Mesenchymal stem cell (in vitro differentiated cells and primary cell): ENCODE measurements at regions not wholly inside any gene's neighbourhood (a gene's known extent, or its start where the extent isn't known, plus 50 kb on each side); places are given as distances from the start of the nearest gene placed in this dataset.

Experiments used
- DNase-seq: peaks from one replicate; pipeline ENCODE4 v3.0.0-alpha.2; 2013
- H2AFZ ChIP-seq: one replicate; pipeline ENCODE4 v1.6.1; 2013; ENCODE audit warnings: low read depth, mild to moderate bottlenecking, control low read depth, inconsistent platforms, low read length, moderate library complexity
- H2AK5ac ChIP-seq: 2 replicates; pipeline ENCODE4 v1.6.1; 2013; ENCODE audit warnings: low read length, moderate library complexity, mild to moderate bottlenecking, inconsistent platforms; ENCODE audit not compliant: severe bottlenecking
- H2BK120ac ChIP-seq: one replicate; pipeline ENCODE4 v1.6.1; 2013; ENCODE audit warnings: low read depth, mild to moderate bottlenecking, inconsistent platforms, low read length, moderate library complexity
- H2BK12ac ChIP-seq, 2 experiments: one replicate each; pipeline ENCODE4 v1.6.1; 2013; ENCODE audit warnings: inconsistent platforms in 2 of 2, low read length in 2 of 2, mild to moderate bottlenecking in 2 of 2, moderate library complexity in 2 of 2, control low read depth in 1 of 2
- H2BK15ac ChIP-seq: one replicate; pipeline ENCODE4 v1.6.1; 2013; ENCODE audit warnings: mild to moderate bottlenecking, low read depth, inconsistent platforms; ENCODE audit not compliant: poor library complexity, severe bottlenecking
- H2BK5ac ChIP-seq: 2 replicates; pipeline ENCODE4 v1.6.1; 2013; ENCODE audit warnings: low read depth, mild to moderate bottlenecking, low read length, control low read depth, inconsistent platforms; ENCODE audit not compliant: poor library complexity, severe bottlenecking
- H3K14ac ChIP-seq, 2 experiments: one replicate each; pipeline ENCODE4 v1.6.1; 2013; ENCODE audit warnings: inconsistent platforms in 2 of 2, low read length in 2 of 2, control low read depth in 1 of 2, mild to moderate bottlenecking in 1 of 2, moderate library complexity in 1 of 2
- H3K18ac ChIP-seq, 2 experiments: one replicate each; pipeline ENCODE4 v1.6.1; 2013; ENCODE audit warnings: inconsistent platforms in 2 of 2, low read length in 2 of 2, control low read depth in 1 of 2, low read depth in 1 of 2, mild to moderate bottlenecking in 1 of 2
- H3K23ac ChIP-seq, 2 experiments: one replicate each; pipeline ENCODE4 v1.6.1; 2013; ENCODE audit warnings: inconsistent platforms in 2 of 2, low read length in 2 of 2, mild to moderate bottlenecking in 2 of 2, moderate library complexity in 2 of 2, control low read depth in 1 of 2
- H3K27ac ChIP-seq: 2 replicates; pipeline ENCODE4 v1.5.1; 2013; ENCODE audit warnings: mild to moderate bottlenecking, moderate library complexity, low read length, control low read depth, inconsistent platforms; ENCODE audit not compliant: poor library complexity, severe bottlenecking
- H3K27me3 ChIP-seq, 2 experiments: 2 replicates each; pipeline versions ENCODE4 v1.6.1 to v1.7.0; 2013; ENCODE audit warnings: low read length in 2 of 2, mild to moderate bottlenecking in 2 of 2, moderate library complexity in 2 of 2, control low read depth in 1 of 2, inconsistent platforms in 1 of 2; ENCODE audit not compliant: control insufficient read depth in 1 of 2, insufficient read depth in 1 of 2
- H3K36me3 ChIP-seq, 2 experiments: 2 replicates each; pipeline versions ENCODE4 v1.6.1 to v1.7.0; 2013; ENCODE audit warnings: low read length in 2 of 2, control low read depth in 1 of 2, inconsistent platforms in 1 of 2, low read depth in 1 of 2, mild to moderate bottlenecking in 1 of 2; ENCODE audit not compliant: insufficient read depth in 2 of 2, control insufficient read depth in 1 of 2
- H3K4ac ChIP-seq, 2 experiments: one replicate each; pipeline ENCODE4 v1.6.1; 2013; ENCODE audit warnings: inconsistent platforms in 2 of 2, low read length in 2 of 2, mild to moderate bottlenecking in 2 of 2, moderate library complexity in 2 of 2, control low read depth in 1 of 2, low read depth in 1 of 2
- H3K4me1 ChIP-seq: 2 replicates; pipeline ENCODE4 v1.6.1; 2013; ENCODE audit warnings: low read depth, low read length, control low read depth; ENCODE audit not compliant: control insufficient read depth, insufficient read depth
- H3K4me2 ChIP-seq: 2 replicates; pipeline ENCODE4 v1.6.1; 2013; ENCODE audit warnings: low read length, mild to moderate bottlenecking, inconsistent platforms; ENCODE audit not compliant: poor library complexity, severe bottlenecking
- H3K4me3 ChIP-seq, 2 experiments: 2 replicates each; pipeline versions ENCODE4 v1.5.1 to v1.7.0; 2013; ENCODE audit warnings: low read length in 2 of 2, mild to moderate bottlenecking in 2 of 2, control low read depth in 1 of 2, low read depth in 1 of 2; ENCODE audit not compliant: insufficient read depth in 1 of 2
- H3K79me1 ChIP-seq: replicated peaks from 2 replicates; pipeline ENCODE4 v1.6.1; 2013; ENCODE audit warnings: mild to moderate bottlenecking, control low read depth, low read length, inconsistent platforms; ENCODE audit not compliant: poor library complexity, severe bottlenecking
- H3K9ac ChIP-seq: 2 replicates; pipeline ENCODE4 v1.7.0; 2013; ENCODE audit warnings: mild to moderate bottlenecking, low read length, moderate library complexity
- H3K9me3 ChIP-seq: 2 replicates; pipeline ENCODE4 v1.7.0; 2013; ENCODE audit warnings: mild to moderate bottlenecking, low read length; ENCODE audit not compliant: control insufficient read depth
- H4K8ac ChIP-seq: one replicate; pipeline ENCODE4 v1.6.1; 2013; ENCODE audit warnings: inconsistent platforms, mild to moderate bottlenecking, low read length, moderate library complexity
- H4K91ac ChIP-seq: one replicate; pipeline ENCODE4 v1.6.1; 2013; ENCODE audit warnings: mild to moderate bottlenecking, low read length, inconsistent platforms
- WGBS: methylation state at CpG from one replicate; pipeline ENCODE4 v1.1.7; 2013; ENCODE audit warnings: mixed read lengths; 5-methylcytosine and 5-hydroxymethylcytosine counted together

DNA sequence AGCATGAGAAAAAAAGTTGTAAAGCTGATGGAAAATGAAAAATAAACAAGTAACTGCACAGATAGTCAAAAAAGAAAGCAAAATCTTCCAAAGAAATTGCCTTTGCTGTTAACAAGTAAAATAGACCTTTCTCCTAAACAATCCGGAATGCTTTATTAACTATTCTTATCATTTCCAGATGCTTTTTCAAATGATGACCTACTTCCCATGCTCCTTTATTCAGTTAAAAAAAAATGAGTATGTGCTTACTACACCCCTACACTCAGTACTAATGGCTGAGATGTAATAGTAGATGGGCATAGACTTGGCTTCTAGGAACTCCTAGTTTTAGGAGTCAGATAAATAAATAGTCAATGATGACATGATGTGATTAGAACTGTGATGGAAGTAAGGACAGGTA, 108.5 kb downstream of the NIBAN1 start:
- Histone ChIP-seq H3K4me1 (no peaks in the 10 kb centered on the region), H4K91ac (no peak overlapping the region), H3K14ac (no peak overlapping the region), H3K23ac (no peak overlapping the region), H3K9me3 (peaks cover 5% of the 10 kb centered on the region), H2AFZ (no peak overlapping the region), H3K4ac (no peak overlapping the region), H3K36me3 (peaks cover 0 to 49% of the 10 kb centered on the region in 2 experiments), H2BK12ac (no peak overlapping the region), H3K27me3 (no peaks in the 10 kb centered on the region), H3K4me2 (no peak overlapping the region), H2AK5ac (no peak overlapping the region), H3K27ac (no peak overlapping the region), H3K4me3 (no peak overlapping the region), H2BK5ac (no peak overlapping the region), H3K18ac (no peak overlapping the region), H3K9ac (no peak overlapping the region), H3K79me1 (no peaks in the 10 kb centered on the region), H2BK15ac (no peak overlapping the region), H4K8ac (no peak overlapping the region), H2BK120ac (no peak overlapping the region)
- no peak for DNase-seq
- WGBS, result 81% methylated on average over 1 of the region's 1 CpG

- Histone ChIP-seq H2AFZ (no peak overlapping the region), H3K27me3 (no peaks in the 10 kb centered on the region), H2BK12ac (no peak overlapping the region), H3K27ac (no peak overlapping the region), H2BK5ac (no peak overlapping the region), H3K4me2 (no peak overlapping the region), H3K79me1 (no peaks in the 10 kb centered on the region), H3K36me3 (peaks cover 0 to 31% of the 10 kb centered on the region in 2 experiments), H3K18ac (no peak overlapping the region), H2BK120ac (no peak overlapping the region), H3K4me3 (no peak overlapping the region), H4K8ac (no peak overlapping the region), H3K9ac (no peak overlapping the region), H4K91ac (no peak overlapping the region), H3K9me3 (peaks cover 5% of the 10 kb centered on the region), H3K23ac (no peak overlapping the region), H3K14ac (no peak overlapping the region), H2AK5ac (no peak overlapping the region), H2BK15ac (no peak overlapping the region), H3K4ac (no peak overlapping the region), H3K4me1 (no peaks in the 10 kb centered on the region)
- no peak for DNase-seq
- 89% methylated on average over 6 of the region's 6 CpGs for WGBS
These were observed 107.2 kb upstream of the EDEM3 start for GRCh38 chr1:184861755-184862336.

GRCh38 chr1:184860985-184861754, 106.5 kb upstream of the EDEM3 start:
- no peak overlapping the region for H3K14ac ChIP-seq
- no peak overlapping the region for H3K4me2 ChIP-seq
- no peak overlapping the region for H2AK5ac ChIP-seq
- no peak overlapping the region for H2BK12ac ChIP-seq
- H2BK15ac ChIP-seq, result no peak overlapping the region
- no peak overlapping the region for H4K8ac ChIP-seq
- H3K9ac ChIP-seq, result no peak overlapping the region
- no peak overlapping the region for H3K18ac ChIP-seq
- peaks cover 0 to 31% of the 10 kb centered on the region in 2 experiments for H3K36me3 ChIP-seq
- H4K91ac ChIP-seq, result no peak overlapping the region
- peaks cover 3% of the 10 kb centered on the region for H3K4me1 ChIP-seq
- H2BK5ac ChIP-seq, result no peak overlapping the region
- no peaks in the 10 kb centered on the region for H3K27me3 ChIP-seq
- no peak overlapping the region for H3K27ac ChIP-seq
- WGBS, result no CpG with 5 or more reads among the region's 2 CpGs
- H3K4ac ChIP-seq, result no peak overlapping the region
- H3K4me3 ChIP-seq, result no peak overlapping the region
- H2BK120ac ChIP-seq, result no peak overlapping the region
- peaks cover 3% of the 10 kb centered on the region for H3K9me3 ChIP-seq
- DNase-seq, result no peak
- no peak overlapping the region for H2AFZ ChIP-seq
- H3K79me1 ChIP-seq, result no peaks in the 10 kb centered on the region
- H3K23ac ChIP-seq, result no peak overlapping the region

- Histone ChIP-seq H3K4me3 (no peak overlapping the region), H3K14ac (no peak overlapping the region), H2BK120ac (no peak overlapping the region), H3K4me1 (peaks cover 3% of the 10 kb centered on the region), H3K79me1 (no peaks in the 10 kb centered on the region), H2BK15ac (no peak overlapping the region), H3K18ac (no peak overlapping the region), H4K91ac (no peak overlapping the region), H2AFZ (no peak overlapping the region), H3K27ac (no peak overlapping the region), H2BK5ac (no peak overlapping the region), H3K9ac (no peak overlapping the region), H3K23ac (no peak overlapping the region), H3K4me2 (no peak overlapping the region), H3K4ac (no peak overlapping the region), H3K27me3 (no peaks in the 10 kb centered on the region), H3K36me3 (peaks cover 0 to 29% of the 10 kb centered on the region in 2 experiments), H2BK12ac (no peak overlapping the region), H2AK5ac (no peak overlapping the region), H4K8ac (no peak overlapping the region), H3K9me3 (no peaks in the 10 kb centered on the region)
- DNase-seq, result no peak
These were observed 105.9 kb upstream of the EDEM3 start for GRCh38 chr1:184860535-184860934.
